ENCODE measurements at regions not wholly inside any gene's neighbourhood (a gene's known extent, or its start where the extent isn't known, plus 50 kb on each side); places are given as distances from the start of the nearest gene placed in this dataset.

GRCh38 chr1:193448682-193449461 lies 262.5 kb upstream of the B3GALT2 start:
- Histone ChIP-seq H3K9me3 (no peaks in the 10 kb centered on the region), H3K4me3 (no peak overlapping the region), H3K4me2 (no peak overlapping the region), H3K27ac (no peak overlapping the region), H3K4me1 (no peaks in the 10 kb centered on the region)
- ChIA-PET CTCF (interaction anchor here (0.6 to 1.5 kb wide), 2 partner anchors 10 to 651 kb away, joined by 3 read pairs; no protein-coding TSS in a partner anchor), POLR2A (no interaction called here)
- TF ChIP-seq MAX (IDR thresholded peaks at IDR 0.05) (no peak), NR3C1 (IDR thresholded peaks at IDR 0.05) (no peak), ESRRA (IDR thresholded peaks at IDR 0.05; ENCODE audit: borderline replicate concordance, low read length) (no peak), ELK1 (IDR thresholded peaks at IDR 0.05; ENCODE audit: low read depth, low read length) (no peak), PHF8 (IDR thresholded peaks at IDR 0.05; ENCODE audit: borderline replicate concordance, low read depth) (no peak), ZFP36 (IDR thresholded peaks at IDR 0.05; ENCODE audit: borderline replicate concordance, partially characterized antibody) (no peak), MYC (IDR thresholded peaks at IDR 0.05; ENCODE audit: borderline replicate concordance, low read length) (no peak), ZNF302 (CRISPR knock-in tag; IDR thresholded peaks at IDR 0.05) (no peak), SMC3 (IDR thresholded peaks at IDR 0.05) (no peak), CBX2 (IDR thresholded peaks at IDR 0.05; ENCODE audit: borderline replicate concordance, low read depth) (no peak), KDM1A (IDR thresholded peaks at IDR 0.05; ENCODE audit: low read depth) (no peak), HDAC2 (IDR thresholded peaks at IDR 0.05) (no peak)
- no peak for FAIRE-seq
- WGBS (ENCODE audit: missing lambda C conversion rate), result 48% methylated on average over 5 of the region's 5 CpGs
- no peak for DNase-seq (ENCODE audit: low read depth in 1 of 2, low spot score in 1 of 2)
- ATAC-seq, result no peak

DNA sequence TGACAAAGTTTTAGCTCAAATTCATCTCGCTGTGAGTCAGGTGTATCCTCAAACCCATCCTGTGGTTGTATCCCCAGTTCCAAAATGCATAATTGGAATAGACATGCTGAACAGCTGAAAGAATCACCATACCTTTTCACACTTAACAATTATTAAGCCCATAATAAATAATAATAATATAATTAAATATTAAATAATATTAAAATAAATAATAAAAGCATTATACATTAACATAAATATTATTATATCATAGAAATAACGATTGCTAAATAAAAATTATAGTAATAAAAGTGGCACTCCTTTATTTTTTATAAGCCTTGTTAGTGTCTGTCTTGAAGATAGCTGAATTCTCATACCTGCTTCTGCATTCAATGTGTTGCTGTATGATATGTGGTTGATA lies 257.5 kb upstream of the B3GALT2 start:
- Histone ChIP-seq H3K9me3 (no peaks in the 10 kb centered on the region), H3K4me2 (no peak overlapping the region), H3K27ac (no peak overlapping the region), H3K4me1 (no peaks in the 10 kb centered on the region), H3K4me3 (no peak overlapping the region)
- CTCF ChIA-PET, result no interaction called here
- ATAC-seq (no peak), FAIRE-seq (no peak), DNase-seq (ENCODE audit: low read depth in 1 of 2, low spot score in 1 of 2) (no peak)
- POLR2A ChIA-PET, result no interaction called here
- TF ChIP-seq JUN (IDR thresholded peaks at IDR 0.05) (no peak), HDAC2 (IDR thresholded peaks at IDR 0.05) (no peak), ESRRA (IDR thresholded peaks at IDR 0.05; ENCODE audit: borderline replicate concordance, low read length) (no peak), RFX5 (IDR thresholded peaks at IDR 0.05) (no peak), BHLHE40 (IDR thresholded peaks at IDR 0.05; ENCODE audit: low read depth, low read length) (no peak), FOSL2 (IDR thresholded peaks at IDR 0.05) (no peak), FOSL2 (CRISPR knock-in tag; IDR thresholded peaks at IDR 0.05) (no peak), CTCF (IDR thresholded peaks at IDR 0.05) (no peak), NFE2L2 (conservative IDR thresholded peaks at IDR 0.05; ENCODE audit: low read length) (no peak), TP53 (CRISPR knock-in tag; IDR thresholded peaks at IDR 0.05) (no peak), NR3C1 (IDR thresholded peaks at IDR 0.05) (no peak), ELK1 (IDR thresholded peaks at IDR 0.05; ENCODE audit: low read depth, low read length) (no peak), POLR2AphosphoS2 (conservative IDR thresholded peaks at IDR 0.05; ENCODE audit: low read length) (no peak), KDM5A (IDR thresholded peaks at IDR 0.05) (no peak)
- 34% methylated on average over 2 of the region's 2 CpGs for WGBS (ENCODE audit: missing lambda C conversion rate)

Measured in A549 (cell line).